Fibroblast of lung (primary cell): ENCODE measurements at regions not wholly inside any gene's neighbourhood (a gene's known extent, or its start where the extent isn't known, plus 50 kb on each side); places are given as distances from the start of the nearest gene placed in this dataset.

ENCODE experiments used
- EZH2 ChIP-seq: IDR thresholded peaks from 2 replicates; pipeline ENCODE4 v1.5.1; 2012; ENCODE audit warnings: low read length, control low read depth, mild to moderate bottlenecking; ENCODE audit errors: missing control alignments
- TF ChIP-seq, protein P1 (sequence below), 2 donors: IDR thresholded peaks in 1 of 2; conservative IDR thresholded peaks in 1 of 2; 1 replicate in 1 of 2; 2 replicates in 1 of 2; pipeline ENCODE4 v1.5.1; 2011 to 2012; ENCODE audit warnings: low read length in 2 of 2, control low read depth in 1 of 2, inconsistent platforms in 1 of 2, low read depth in 1 of 2, mild to moderate bottlenecking in 1 of 2

- TF ChIP-seq EZH2, result no peak
- TF ChIP-seq, protein P1, sequence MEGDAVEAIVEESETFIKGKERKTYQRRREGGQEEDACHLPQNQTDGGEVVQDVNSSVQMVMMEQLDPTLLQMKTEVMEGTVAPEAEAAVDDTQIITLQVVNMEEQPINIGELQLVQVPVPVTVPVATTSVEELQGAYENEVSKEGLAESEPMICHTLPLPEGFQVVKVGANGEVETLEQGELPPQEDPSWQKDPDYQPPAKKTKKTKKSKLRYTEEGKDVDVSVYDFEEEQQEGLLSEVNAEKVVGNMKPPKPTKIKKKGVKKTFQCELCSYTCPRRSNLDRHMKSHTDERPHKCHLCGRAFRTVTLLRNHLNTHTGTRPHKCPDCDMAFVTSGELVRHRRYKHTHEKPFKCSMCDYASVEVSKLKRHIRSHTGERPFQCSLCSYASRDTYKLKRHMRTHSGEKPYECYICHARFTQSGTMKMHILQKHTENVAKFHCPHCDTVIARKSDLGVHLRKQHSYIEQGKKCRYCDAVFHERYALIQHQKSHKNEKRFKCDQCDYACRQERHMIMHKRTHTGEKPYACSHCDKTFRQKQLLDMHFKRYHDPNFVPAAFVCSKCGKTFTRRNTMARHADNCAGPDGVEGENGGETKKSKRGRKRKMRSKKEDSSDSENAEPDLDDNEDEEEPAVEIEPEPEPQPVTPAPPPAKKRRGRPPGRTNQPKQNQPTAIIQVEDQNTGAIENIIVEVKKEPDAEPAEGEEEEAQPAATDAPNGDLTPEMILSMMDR (conservative IDR thresholded peaks at IDR 0.05 in 1 of 2, IDR thresholded peaks at IDR 0.05 in 1 of 2; ENCODE audit: low read depth in 1 of 2, low read length in 2 of 2), result no peak
These were observed 187.5 kb upstream of the CYRIA start for GRCh38 chr2:16853088-16853487.
